Activated CD8-positive, alpha-beta memory T cell treated with anti-CD3 and anti-CD28 coated beads, Interleukin-2, amount 10 ng/mL, durations not matched to agents 7 days and 5 days (primary cell): ENCODE measurements at regions not wholly inside any gene's neighbourhood (a gene's known extent, or its start where the extent isn't known, plus 50 kb on each side); places are given as distances from the start of the nearest gene placed in this dataset.

Experiments
- ATAC-seq: fragments of 150-1000 bp; cut with Tn5 transposase; one replicate; pipeline ENCODE4 v1.10.0; 2021; ENCODE audit warnings: moderate library complexity
- CTCF ChIA-PET: fragments of 350-600 bp; sonication (Branson Sonifier 250); formaldehyde crosslinking; loops from one replicate; lab custom pipeline; 2021; ENCODE audit warnings: antibody characterized with exemption; lab: Charles Lee
- DNase-seq: peaks from one replicate; pipeline ENCODE4 v3.0.0-alpha.2; 2020
- H3K27ac Mint-ChIP-seq: one replicate; pipeline ENCODE4 v1.8.0; 2021; ENCODE audit warnings: mild to moderate bottlenecking, mixed read lengths
- H3K27me3 Mint-ChIP-seq: one replicate; pipeline ENCODE4 v1.8.0; 2021; ENCODE audit warnings: mixed read lengths
- H3K36me3 Mint-ChIP-seq: one replicate; pipeline ENCODE4 v1.8.0; 2021; ENCODE audit warnings: mild to moderate bottlenecking, mixed read lengths
- H3K4me1 Mint-ChIP-seq: one replicate; pipeline ENCODE4 v1.8.0; 2021; ENCODE audit warnings: mixed read lengths
- H3K4me3 Mint-ChIP-seq: one replicate; pipeline ENCODE4 v1.8.0; 2021; ENCODE audit warnings: mild to moderate bottlenecking, moderate library complexity, mixed read lengths
- H3K9me3 Mint-ChIP-seq: one replicate; pipeline ENCODE4 v1.8.0; 2022; ENCODE audit warnings: low read depth, mixed read lengths

DNA sequence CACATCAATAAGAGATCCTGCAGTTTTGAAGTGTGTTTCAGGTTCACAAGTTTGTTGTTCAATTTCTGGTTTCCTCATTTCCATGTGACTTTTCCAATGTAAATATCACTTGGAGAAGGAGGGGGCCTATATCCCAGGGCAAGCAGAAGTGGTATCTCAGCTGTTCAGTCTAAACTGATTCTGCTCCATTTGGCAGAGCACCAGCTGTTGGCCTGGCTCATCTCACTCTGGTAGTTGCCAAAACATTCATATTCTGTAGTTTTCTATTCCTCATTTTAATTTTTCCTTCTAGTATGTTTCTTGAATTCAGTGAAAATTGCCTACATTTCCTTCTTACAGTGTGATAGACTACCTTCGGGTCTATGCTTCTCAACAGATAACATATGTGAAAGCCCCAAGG is 101.8 kb upstream of the TAC1 start:
- ATAC-seq (no peak), DNase-seq (no peak)
- Mint-ChIP-seq H3K36me3 (no peaks in the 10 kb centered on the region), H3K9me3 (no peaks in the 10 kb centered on the region), H3K27me3 (no peaks in the 10 kb centered on the region), H3K4me3 (no peak overlapping the region), H3K4me1 (no peaks in the 10 kb centered on the region), H3K27ac (no peak overlapping the region)
- CTCF ChIA-PET: no interaction called here

DNA sequence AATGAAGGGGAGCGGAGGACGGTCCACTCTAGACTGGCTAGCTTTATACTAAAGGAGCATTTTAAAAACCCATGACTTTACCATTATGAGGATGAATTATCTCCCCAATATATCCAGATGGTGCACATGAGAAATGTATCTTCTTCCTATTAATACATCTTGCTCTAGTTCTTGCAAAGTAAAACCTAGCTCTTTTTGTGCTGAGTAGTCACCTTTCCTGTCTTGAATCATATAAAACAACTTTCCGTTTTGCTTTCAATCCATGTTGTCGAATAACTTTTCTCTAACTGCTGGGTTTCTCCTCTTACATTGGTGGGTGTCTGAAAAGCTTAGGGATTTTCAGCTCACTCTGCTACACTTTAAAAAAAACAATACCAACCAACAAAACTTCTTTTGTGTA is 96.3 kb upstream of the TAC1 start:
- Mint-ChIP-seq H3K9me3 (no peaks in the 10 kb centered on the region), H3K36me3 (no peaks in the 10 kb centered on the region), H3K27me3 (no peaks in the 10 kb centered on the region), H3K4me1 (no peaks in the 10 kb centered on the region), H3K4me3 (no peak overlapping the region), H3K27ac (no peak overlapping the region)
- no peak for DNase-seq
- no peak for ATAC-seq
- CTCF ChIA-PET: no interaction called here

- H3K27me3 Mint-ChIP-seq: no peaks in the 10 kb centered on the region
- no peaks in the 10 kb centered on the region for H3K36me3 Mint-ChIP-seq
- no peak overlapping the region for H3K27ac Mint-ChIP-seq
- ATAC-seq: no peak
- no peaks in the 10 kb centered on the region for H3K4me1 Mint-ChIP-seq
- DNase-seq: no peak
- H3K9me3 Mint-ChIP-seq: peaks cover 4% of the 10 kb centered on the region
- no peak overlapping the region for H3K4me3 Mint-ChIP-seq
- CTCF ChIA-PET: no interaction called here
These were observed 92.8 kb upstream of the TAC1 start for GRCh38 chr7:97639036-97639435.

GRCh38 chr7:97659363-97660045 is 72.4 kb upstream of the TAC1 start:
- no peaks in the 10 kb centered on the region for H3K36me3 Mint-ChIP-seq
- H3K9me3 Mint-ChIP-seq: no peaks in the 10 kb centered on the region
- DNase-seq (no peak), ATAC-seq (no peak)
- no peaks in the 10 kb centered on the region for H3K27me3 Mint-ChIP-seq
- no peak overlapping the region for H3K27ac Mint-ChIP-seq
- H3K4me1 Mint-ChIP-seq: no peaks in the 10 kb centered on the region
- no peak overlapping the region for H3K4me3 Mint-ChIP-seq
- CTCF ChIA-PET: no interaction called here

GRCh38 chr7:97667359-97667758 is 64.5 kb upstream of the TAC1 start:
- DNase-seq: no peak
- H3K9me3 Mint-ChIP-seq: no peaks in the 10 kb centered on the region

DNA sequence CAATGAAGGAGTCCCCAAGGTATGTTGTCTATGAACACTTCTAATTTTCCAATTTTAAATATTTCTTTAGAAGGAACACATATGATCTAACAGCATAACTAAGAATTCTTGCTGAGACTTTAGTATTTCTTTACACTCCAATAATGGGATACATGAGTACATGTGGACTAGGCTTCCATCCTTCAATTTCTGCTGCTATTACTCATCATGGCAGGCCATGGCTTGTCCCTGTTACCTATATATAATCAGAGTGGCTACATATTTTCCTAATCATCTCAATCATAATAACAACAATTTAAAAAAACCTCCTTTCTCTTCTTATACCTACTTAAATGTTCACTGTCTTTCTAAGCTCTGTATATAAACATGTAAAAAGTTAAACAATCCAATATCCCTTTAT is 60.3 kb upstream of the TAC1 start:
- no peaks in the 10 kb centered on the region for H3K9me3 Mint-ChIP-seq
- H3K27ac Mint-ChIP-seq: no peak overlapping the region
- H3K27me3 Mint-ChIP-seq: peaks cover 11% of the 10 kb centered on the region
- DNase-seq (no peak), ATAC-seq (no peak)
- H3K4me3 Mint-ChIP-seq: no peak overlapping the region
- no peaks in the 10 kb centered on the region for H3K4me1 Mint-ChIP-seq
- CTCF ChIA-PET: no interaction called here
- no peaks in the 10 kb centered on the region for H3K36me3 Mint-ChIP-seq

More at GRCh38 chr7:97667359-97667758, 64.5 kb upstream of the TAC1 start:
- Mint-ChIP-seq H3K27me3 (peaks cover 11% of the 10 kb centered on the region), H3K36me3 (no peaks in the 10 kb centered on the region), H3K27ac (no peak overlapping the region), H3K4me1 (no peaks in the 10 kb centered on the region), H3K4me3 (no peak overlapping the region)
- ATAC-seq: no peak
- CTCF ChIA-PET: no interaction called here

GRCh38 chr7:97680622-97681021 is 51.3 kb upstream of the TAC1 start:
- DNase-seq (no peak), ATAC-seq (no peak)
- CTCF ChIA-PET: no interaction called here
- no peaks in the 10 kb centered on the region for H3K9me3 Mint-ChIP-seq
- H3K27ac Mint-ChIP-seq: no peak overlapping the region
- H3K27me3 Mint-ChIP-seq: no peaks in the 10 kb centered on the region
- H3K36me3 Mint-ChIP-seq: no peaks in the 10 kb centered on the region
- H3K4me3 Mint-ChIP-seq: no peak overlapping the region
- H3K4me1 Mint-ChIP-seq: no peaks in the 10 kb centered on the region
